Body of pancreas (tissue), 4 donors: ENCODE measurements at regions not wholly inside any gene's neighbourhood (a gene's known extent, or its start where the extent isn't known, plus 50 kb on each side); places are given as distances from the start of the nearest gene placed in this dataset.

Experiments
- POLR2A ChIP-seq, 3 donors: fragments of 450-650 bp; IDR thresholded peaks; one replicate each; pipeline ENCODE4 v1.6.1; 2016; ENCODE audit warnings: antibody characterized with exemption in 3 of 3, mild to moderate bottlenecking in 2 of 3
- TF ChIP-seq, protein P1 (sequence below), 7 experiments: fragments of 450-650 bp in 4 of 7; fragments of 200-600 bp in 3 of 7; sonication (generic) in 3 of 7; IDR thresholded peaks; one replicate each; pipeline ENCODE4 v1.5.1; 2016 to 2019; ENCODE audit warnings: antibody characterized with exemption in 7 of 7

DNA sequence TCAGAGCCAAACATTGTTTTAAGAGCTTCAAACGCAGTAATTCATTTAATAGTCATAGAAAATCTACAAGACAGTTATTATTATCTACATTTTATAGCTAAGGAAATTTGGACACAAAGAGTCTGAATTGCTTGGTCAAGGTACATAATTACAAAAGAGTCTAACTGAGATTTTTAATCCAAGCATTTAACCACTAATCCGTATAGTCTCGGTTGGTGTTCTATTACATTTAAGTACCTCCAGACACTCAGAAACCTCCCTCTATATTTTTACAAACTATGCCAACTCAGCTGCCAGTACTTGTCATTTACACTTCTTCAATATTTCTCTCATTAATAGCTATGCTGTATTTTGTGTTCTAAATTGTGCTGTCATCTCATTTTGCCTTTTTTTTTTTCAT lies 240.2 kb upstream of the PLSCR5 start:
- TF ChIP-seq, protein P1, sequence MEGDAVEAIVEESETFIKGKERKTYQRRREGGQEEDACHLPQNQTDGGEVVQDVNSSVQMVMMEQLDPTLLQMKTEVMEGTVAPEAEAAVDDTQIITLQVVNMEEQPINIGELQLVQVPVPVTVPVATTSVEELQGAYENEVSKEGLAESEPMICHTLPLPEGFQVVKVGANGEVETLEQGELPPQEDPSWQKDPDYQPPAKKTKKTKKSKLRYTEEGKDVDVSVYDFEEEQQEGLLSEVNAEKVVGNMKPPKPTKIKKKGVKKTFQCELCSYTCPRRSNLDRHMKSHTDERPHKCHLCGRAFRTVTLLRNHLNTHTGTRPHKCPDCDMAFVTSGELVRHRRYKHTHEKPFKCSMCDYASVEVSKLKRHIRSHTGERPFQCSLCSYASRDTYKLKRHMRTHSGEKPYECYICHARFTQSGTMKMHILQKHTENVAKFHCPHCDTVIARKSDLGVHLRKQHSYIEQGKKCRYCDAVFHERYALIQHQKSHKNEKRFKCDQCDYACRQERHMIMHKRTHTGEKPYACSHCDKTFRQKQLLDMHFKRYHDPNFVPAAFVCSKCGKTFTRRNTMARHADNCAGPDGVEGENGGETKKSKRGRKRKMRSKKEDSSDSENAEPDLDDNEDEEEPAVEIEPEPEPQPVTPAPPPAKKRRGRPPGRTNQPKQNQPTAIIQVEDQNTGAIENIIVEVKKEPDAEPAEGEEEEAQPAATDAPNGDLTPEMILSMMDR (IDR thresholded peaks at IDR 0.05), result no peak
- no peak for TF ChIP-seq POLR2A (IDR thresholded peaks at IDR 0.05)
